ENCODE measurements at regions not wholly inside any gene's neighbourhood (a gene's known extent, or its start where the extent isn't known, plus 50 kb on each side); places are given as distances from the start of the nearest gene placed in this dataset.

- H3K9me3 ChIP-seq (ENCODE audit: control insufficient read depth, low read depth, low read length) = no peaks in the 10 kb centered on the region
- H3K4me1 Mint-ChIP-seq = peaks cover 7 to 19% of the 10 kb centered on the region in 2 experiments
- no peaks in the 10 kb centered on the region for H4K20me1 ChIP-seq (ENCODE audit: control insufficient read depth, insufficient read depth, insufficient read length)
These were observed 62.8 kb upstream of the WASF3 start for GRCh38 chr13:26494571-26495195.

More at GRCh38 chr13:26494571-26495195, 62.8 kb upstream of the WASF3 start:
- peaks cover 3% of the 10 kb centered on the region; the same call in 1 of the 2 replicates for H3K27me3 Mint-ChIP-seq (ENCODE audit: low read depth)
- H3K4me3 Mint-ChIP-seq = no peak overlapping the region
- Histone ChIP-seq H3K18ac (ENCODE audit: insufficient read length, low read depth, low read length) (no peak overlapping the region), H3K4me2 (ENCODE audit: insufficient read depth, insufficient read length, low read length) (no peak overlapping the region), H2BK120ac (ENCODE audit: low read depth, low read length, poor library complexity, severe bottlenecking) (no peak overlapping the region), H3K79me1 (ENCODE audit: insufficient read depth, low read depth, low read length, poor library complexity, severe bottlenecking) (no peaks in the 10 kb centered on the region), H3K9ac (ENCODE audit: extremely low read depth, insufficient read length, low read length) (no peak overlapping the region), H4K91ac (ENCODE audit: insufficient read length, low read depth, low read length) (no peak overlapping the region), H3K23ac (ENCODE audit: insufficient read length, low read depth, low read length) (no peak overlapping the region), H3K79me2 (ENCODE audit: insufficient read depth, low read length) (no peaks in the 10 kb centered on the region), H3K27me3 (ENCODE audit: insufficient read depth, low read length) (no peaks in the 10 kb centered on the region), H2BK15ac (ENCODE audit: low read depth, low read length) (no peak overlapping the region), H3K27ac (ENCODE audit: insufficient read length, low read depth, low read length) (no peak overlapping the region), H3K4ac (ENCODE audit: low read depth, low read length) (no peak overlapping the region), H2AK5ac (ENCODE audit: insufficient read length, low read length) (no peak overlapping the region), H2BK20ac (ENCODE audit: low read depth, low read length, poor library complexity, severe bottlenecking) (no peak overlapping the region), H4K5ac (ENCODE audit: insufficient read length, low read depth, low read length) (no peak overlapping the region), H2BK12ac (ENCODE audit: insufficient read length, low read depth, low read length) (no peak overlapping the region), H3K14ac (ENCODE audit: insufficient read depth, low read length) (no peak overlapping the region), H2AFZ (ENCODE audit: low read length) (no peak overlapping the region), H3K4me1 (ENCODE audit: insufficient read depth, low read length) (0 out of 2 replicates have a peak, but pooled peaks cover 4% of the 10 kb centered on the region), H4K8ac (replicated peaks; ENCODE audit: insufficient read length, low read depth, low read length) (no peak overlapping the region), H3K56ac (ENCODE audit: insufficient read length, low read depth, low read length) (no peak overlapping the region), H3K23me2 (ENCODE audit: insufficient read length, low read depth, low read length, poor library complexity, severe bottlenecking) (no peaks in the 10 kb centered on the region), H2BK5ac (ENCODE audit: insufficient read length, low read length) (no peak overlapping the region), H3T11ph (ENCODE audit: low read length) (no peak overlapping the region)
- no peak for TF ChIP-seq CTCF (conservative IDR thresholded peaks at IDR 0.05)
- H3K36me3 Mint-ChIP-seq (ENCODE audit: insufficient read depth in 1 of 3, low read depth in 3 of 3) = no peaks in the 10 kb centered on the region
- no CpG with 5 or more reads among the region's 8 CpGs for WGBS (ENCODE audit: extremely low coverage, insufficient read length, low lambda C conversion rate)
- no peaks in the 10 kb centered on the region for H3K9me3 Mint-ChIP-seq
- no peak for DNase-seq
- no peak overlapping the region for H3K27ac Mint-ChIP-seq

Measured in H9 (cell line).